Muscle of leg (tissue), 3 donors: ENCODE measurements at regions not wholly inside any gene's neighbourhood (a gene's known extent, or its start where the extent isn't known, plus 50 kb on each side); places are given as distances from the start of the nearest gene placed in this dataset.

Experiments used
- DNase-seq: peaks from one replicate; pipeline ENCODE4 v3.0.0; 2013
- H3K27ac ChIP-seq: one replicate; pipeline ENCODE4 v1.5.1; 2013; ENCODE audit warnings: mild to moderate bottlenecking, low read length, control low read depth
- H3K27me3 ChIP-seq: one replicate; pipeline ENCODE4 v1.6.1; 2013; ENCODE audit warnings: low read length; ENCODE audit not compliant: control insufficient read depth, insufficient read depth
- H3K36me3 ChIP-seq: one replicate; pipeline ENCODE4 v1.6.1; 2013; ENCODE audit warnings: low read length; ENCODE audit not compliant: control insufficient read depth, insufficient read depth
- H3K4me1 ChIP-seq: one replicate; pipeline ENCODE4 v1.6.1; 2013; ENCODE audit warnings: low read length; ENCODE audit not compliant: control insufficient read depth, insufficient read depth
- H3K4me3 ChIP-seq: one replicate; pipeline ENCODE4 v1.5.1; 2013; ENCODE audit warnings: low read length, control low read depth
- H3K9me3 ChIP-seq: replicated peaks from 2 replicates; pipeline ENCODE4 v1.6.1; 2013; ENCODE audit warnings: low read depth, low read length; ENCODE audit not compliant: control insufficient read depth
- WGBS: methylation state at CpG from one replicate; pipeline ENCODE4 v1.1.5; 2013; ENCODE audit warnings: missing lambda C conversion rate; ENCODE audit not compliant: insufficient coverage; 5-methylcytosine and 5-hydroxymethylcytosine counted together

- Histone ChIP-seq H3K27me3 (peaks cover 33% of the 10 kb centered on the region), H3K36me3 (no peaks in the 10 kb centered on the region)
Observed at GRCh38 chr3:193779933-193780332, 186.9 kb downstream of the OPA1 start.

GRCh38 chr3:193780397-193780796, 187.4 kb downstream of the OPA1 start:
- Histone ChIP-seq H3K4me3 (no peak overlapping the region), H3K27me3 (peaks cover 30% of the 10 kb centered on the region), H3K9me3 (no peaks in the 10 kb centered on the region), H3K4me1 (peaks cover 13% of the 10 kb centered on the region), H3K36me3 (no peaks in the 10 kb centered on the region), H3K27ac (no peak overlapping the region)
- 23% methylated on average over 7 of the region's 8 CpGs for WGBS
- DNase-seq = no peak

More at GRCh38 chr3:193779933-193780332, 186.9 kb downstream of the OPA1 start:
- no peak for DNase-seq
- 75% methylated on average over 4 of the region's 6 CpGs for WGBS
- H3K27ac ChIP-seq = no peak overlapping the region
- peaks cover 13% of the 10 kb centered on the region for H3K4me1 ChIP-seq
- H3K4me3 ChIP-seq = no peak overlapping the region
- H3K9me3 ChIP-seq = no peaks in the 10 kb centered on the region

GRCh38 chr3:193780810-193781478, 187.9 kb downstream of the OPA1 start:
- DNase-seq = peak; percentile 98
- Histone ChIP-seq H3K27ac (peak overlapping the region; percentile 39), H3K27me3 (peaks cover 28% of the 10 kb centered on the region), H3K9me3 (no peaks in the 10 kb centered on the region), H3K36me3 (no peaks in the 10 kb centered on the region), H3K4me1 (peaks cover 13% of the 10 kb centered on the region), H3K4me3 (no peak overlapping the region)
- WGBS = 15% methylated on average over 4 of the region's 11 CpGs

GRCh38 chr3:193782276-193782647, 189.3 kb downstream of the OPA1 start:
- Histone ChIP-seq H3K9me3 (no peaks in the 10 kb centered on the region), H3K4me1 (peaks cover 15% of the 10 kb centered on the region), H3K27ac (no peak overlapping the region), H3K36me3 (no peaks in the 10 kb centered on the region), H3K4me3 (no peak overlapping the region), H3K27me3 (peaks cover 31% of the 10 kb centered on the region)
- DNase-seq = no peak
- WGBS = 94% methylated on average over 7 of the region's 9 CpGs

GRCh38 chr3:193782747-193783146, 189.7 kb downstream of the OPA1 start:
- 89% methylated on average over 3 of the region's 3 CpGs for WGBS
- Histone ChIP-seq H3K36me3 (no peaks in the 10 kb centered on the region), H3K27me3 (peaks cover 29% of the 10 kb centered on the region)

GRCh38 chr3:193783166-193783896, 190.3 kb downstream of the OPA1 start:
- H3K9me3 ChIP-seq = no peaks in the 10 kb centered on the region
- no peak overlapping the region for H3K27ac ChIP-seq
- H3K36me3 ChIP-seq = no peaks in the 10 kb centered on the region
- peaks cover 29% of the 10 kb centered on the region for H3K27me3 ChIP-seq
- DNase-seq = no peak
- WGBS = 77% methylated on average over 3 of the region's 5 CpGs
- H3K4me1 ChIP-seq = peaks cover 26% of the 10 kb centered on the region
- H3K4me3 ChIP-seq = no peak overlapping the region

More at GRCh38 chr3:193782747-193783146, 189.7 kb downstream of the OPA1 start:
- H3K4me3 ChIP-seq = no peak overlapping the region
- no peak for DNase-seq
- H3K27ac ChIP-seq = no peak overlapping the region
- no peaks in the 10 kb centered on the region for H3K9me3 ChIP-seq
- H3K4me1 ChIP-seq = peaks cover 20% of the 10 kb centered on the region

- Histone ChIP-seq H3K27ac (no peak overlapping the region), H3K36me3 (no peaks in the 10 kb centered on the region), H3K4me3 (no peak overlapping the region), H3K9me3 (no peaks in the 10 kb centered on the region), H3K27me3 (peaks cover 18% of the 10 kb centered on the region), H3K4me1 (peaks cover 40% of the 10 kb centered on the region)
- no peak for DNase-seq
- no CpG with 5 or more reads among the region's 1 CpG for WGBS
Observed at GRCh38 chr3:193784822-193785221, 191.8 kb downstream of the OPA1 start.

GRCh38 chr3:193787496-193787870, 194.5 kb downstream of the OPA1 start:
- no peak overlapping the region for H3K27ac ChIP-seq
- H3K36me3 ChIP-seq = no peaks in the 10 kb centered on the region
- no CpG with 5 or more reads among the region's 12 CpGs for WGBS
- no peak overlapping the region for H3K4me3 ChIP-seq
- no peak for DNase-seq
- peaks cover 15% of the 10 kb centered on the region for H3K27me3 ChIP-seq
- H3K9me3 ChIP-seq = no peaks in the 10 kb centered on the region
- peaks cover 35% of the 10 kb centered on the region for H3K4me1 ChIP-seq

- 0% methylated on average over 5 of the region's 15 CpGs for WGBS
- Histone ChIP-seq H3K9me3 (no peaks in the 10 kb centered on the region), H3K4me1 (peaks cover 35% of the 10 kb centered on the region), H3K4me3 (no peak overlapping the region), H3K27ac (peak overlapping the region; percentile 32), H3K36me3 (no peaks in the 10 kb centered on the region), H3K27me3 (peaks cover 8% of the 10 kb centered on the region)
- peak; percentile 95 for DNase-seq
Observed at GRCh38 chr3:193788189-193788991, 195.4 kb downstream of the OPA1 start.

GRCh38 chr3:193789455-193789854, 196.4 kb downstream of the OPA1 start:
- H3K36me3 ChIP-seq = no peaks in the 10 kb centered on the region
- H3K9me3 ChIP-seq = no peaks in the 10 kb centered on the region
- no peak overlapping the region for H3K4me3 ChIP-seq
- H3K27ac ChIP-seq = no peak overlapping the region
- DNase-seq = no peak
- no CpG with 5 or more reads among the region's 1 CpG for WGBS
- H3K4me1 ChIP-seq = peaks cover 35% of the 10 kb centered on the region
- peaks cover 8% of the 10 kb centered on the region for H3K27me3 ChIP-seq
